ENCODE measurements at regions not wholly inside any gene's neighbourhood (a gene's known extent, or its start where the extent isn't known, plus 50 kb on each side); places are given as distances from the start of the nearest gene placed in this dataset.
"Not testable (repeated sequence)": the region's sequence is repeated elsewhere in the genome, so short reads cannot be mapped to it uniquely, and the experiment has no call there.

- TF ChIP-seq CTCF, POLR2A (IDR thresholded peaks at IDR 0.05): not testable (repeated sequence)
These were observed 987.8 kb downstream of the RPIA start for GRCh38 chr2:89679254-89679653.
